ENCODE measurements at regions not wholly inside any gene's neighbourhood (a gene's known extent, or its start where the extent isn't known, plus 50 kb on each side); places are given as distances from the start of the nearest gene placed in this dataset.

- no peak overlapping the region for H3K4me3 ChIP-seq
Observed at GRCh38 chr16:73692861-73693260, 603.8 kb upstream of the PSMD7 start.

DNA sequence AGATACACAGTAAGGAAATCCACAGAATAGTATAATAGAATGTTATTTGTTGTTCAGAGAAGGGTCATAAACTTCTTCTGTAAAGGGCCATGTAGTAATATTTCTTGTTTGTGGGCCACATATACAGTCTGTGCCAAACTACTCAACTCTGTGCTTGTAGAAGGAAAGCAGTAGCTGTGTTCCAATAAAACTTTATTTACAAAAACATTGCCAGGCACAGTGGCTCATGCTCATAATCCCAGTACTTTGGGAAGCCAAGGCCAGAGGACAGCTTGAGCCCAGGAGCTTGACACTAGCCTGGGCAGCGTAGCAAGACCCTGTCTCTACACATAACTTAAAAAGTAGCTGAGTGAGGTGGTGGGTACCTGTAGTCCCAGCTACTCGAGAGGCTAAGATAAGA is 612.8 kb upstream of the PSMD7 start:
- H3K4me3 ChIP-seq = no peak overlapping the region
- DNase-seq (ENCODE audit: extremely low spot score in 2 of 2) = no peak
- H3K4me1 ChIP-seq = no peaks in the 10 kb centered on the region
- no peaks in the 10 kb centered on the region for H3K36me3 ChIP-seq
- no peak overlapping the region for H3K27ac ChIP-seq
- intact Hi-C loops (cut with DNase I) = no loop called here
- H3K27me3 ChIP-seq = no peaks in the 10 kb centered on the region
- TF ChIP-seq POLR2AphosphoS5 (IDR thresholded peaks at IDR 0.05; ENCODE audit: insufficient read depth in 1 of 2, low read depth in 1 of 2) (no peak), POLR2A (IDR thresholded peaks at IDR 0.05) (no peak)
- TF ChIP-seq, protein P1, sequence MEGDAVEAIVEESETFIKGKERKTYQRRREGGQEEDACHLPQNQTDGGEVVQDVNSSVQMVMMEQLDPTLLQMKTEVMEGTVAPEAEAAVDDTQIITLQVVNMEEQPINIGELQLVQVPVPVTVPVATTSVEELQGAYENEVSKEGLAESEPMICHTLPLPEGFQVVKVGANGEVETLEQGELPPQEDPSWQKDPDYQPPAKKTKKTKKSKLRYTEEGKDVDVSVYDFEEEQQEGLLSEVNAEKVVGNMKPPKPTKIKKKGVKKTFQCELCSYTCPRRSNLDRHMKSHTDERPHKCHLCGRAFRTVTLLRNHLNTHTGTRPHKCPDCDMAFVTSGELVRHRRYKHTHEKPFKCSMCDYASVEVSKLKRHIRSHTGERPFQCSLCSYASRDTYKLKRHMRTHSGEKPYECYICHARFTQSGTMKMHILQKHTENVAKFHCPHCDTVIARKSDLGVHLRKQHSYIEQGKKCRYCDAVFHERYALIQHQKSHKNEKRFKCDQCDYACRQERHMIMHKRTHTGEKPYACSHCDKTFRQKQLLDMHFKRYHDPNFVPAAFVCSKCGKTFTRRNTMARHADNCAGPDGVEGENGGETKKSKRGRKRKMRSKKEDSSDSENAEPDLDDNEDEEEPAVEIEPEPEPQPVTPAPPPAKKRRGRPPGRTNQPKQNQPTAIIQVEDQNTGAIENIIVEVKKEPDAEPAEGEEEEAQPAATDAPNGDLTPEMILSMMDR (IDR thresholded peaks at IDR 0.05) = no peak
- no peaks in the 10 kb centered on the region for H3K9me3 ChIP-seq

More at GRCh38 chr16:73692861-73693260, 603.8 kb upstream of the PSMD7 start:
- Histone ChIP-seq H3K36me3 (no peaks in the 10 kb centered on the region), H3K4me1 (no peaks in the 10 kb centered on the region), H3K27ac (no peak overlapping the region), H3K9me3 (no peaks in the 10 kb centered on the region), H3K27me3 (no peaks in the 10 kb centered on the region)
- no peak for TF ChIP-seq POLR2AphosphoS5 (IDR thresholded peaks at IDR 0.05; ENCODE audit: insufficient read depth in 1 of 2, low read depth in 1 of 2)
- no peak for TF ChIP-seq POLR2A (IDR thresholded peaks at IDR 0.05)
- TF ChIP-seq, protein P1 (IDR thresholded peaks at IDR 0.05) = no peak
- DNase-seq (ENCODE audit: extremely low spot score in 2 of 2) = no peak
- intact Hi-C loops (cut with DNase I) = no loop called here

- no peaks in the 10 kb centered on the region for H3K27me3 ChIP-seq
- H3K27ac ChIP-seq = no peak overlapping the region
- DNase-seq (ENCODE audit: extremely low spot score in 2 of 2) = no peak
- intact Hi-C loops (cut with DNase I) = no loop called here
- no peak overlapping the region for H3K4me3 ChIP-seq
- no peaks in the 10 kb centered on the region for H3K9me3 ChIP-seq
- TF ChIP-seq, protein P1 (IDR thresholded peaks at IDR 0.05) = no peak
- no peak for TF ChIP-seq POLR2AphosphoS5 (IDR thresholded peaks at IDR 0.05; ENCODE audit: insufficient read depth in 1 of 2, low read depth in 1 of 2)
- H3K36me3 ChIP-seq = no peaks in the 10 kb centered on the region
- H3K4me1 ChIP-seq = no peaks in the 10 kb centered on the region
Observed at GRCh38 chr16:73672135-73672534, 624.2 kb upstream of the ZFHX3 start.

DNA sequence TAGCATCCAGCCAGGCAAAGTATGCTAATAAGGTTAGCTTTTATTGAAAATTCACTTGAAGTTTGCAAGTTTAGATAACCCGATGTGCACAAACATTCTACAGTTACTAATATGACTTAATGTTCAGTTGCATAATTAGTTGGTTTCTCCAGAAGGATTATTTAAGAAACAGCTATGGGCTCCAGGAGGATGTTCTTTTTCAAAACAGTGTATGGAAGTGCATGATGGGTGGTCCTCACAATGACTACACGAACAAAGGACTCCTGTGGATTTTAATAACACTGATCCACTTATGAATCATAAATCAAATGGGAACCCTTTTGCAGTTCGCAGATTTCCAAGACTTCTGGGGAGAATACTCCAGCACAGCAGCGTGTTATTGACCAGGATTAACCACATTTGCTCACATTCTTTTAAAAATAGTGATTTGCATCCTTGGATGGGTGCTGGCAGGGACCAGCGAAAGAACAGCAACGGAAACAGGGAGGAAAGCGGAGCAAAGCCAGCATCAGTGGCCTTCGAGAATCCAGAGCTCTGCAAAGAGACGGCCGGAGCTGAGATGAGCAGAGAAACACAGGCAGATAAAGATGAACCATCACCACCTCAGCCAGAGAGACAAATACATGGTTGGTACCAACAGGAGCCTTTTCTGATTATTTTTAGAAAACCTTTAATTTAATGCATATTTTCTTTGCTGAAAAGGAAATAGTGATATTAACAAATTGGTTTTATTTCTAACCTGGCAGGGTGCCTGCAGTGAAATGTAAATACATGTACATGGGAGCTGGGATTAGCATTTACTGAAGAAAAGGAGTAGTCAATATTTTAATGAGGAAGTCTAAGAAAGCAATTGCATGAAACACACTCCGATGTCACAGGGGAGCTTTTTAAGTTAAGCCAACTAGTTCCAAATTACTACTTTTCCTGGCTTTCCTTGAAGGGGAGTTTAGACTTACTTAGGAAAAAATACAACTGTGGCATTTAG is 623.2 kb upstream of the ZFHX3 start:
- no peak overlapping the region for H3K27ac ChIP-seq
- no peaks in the 10 kb centered on the region for H3K4me1 ChIP-seq
- no peak for DNase-seq (ENCODE audit: extremely low spot score in 2 of 2)
- H3K36me3 ChIP-seq = no peaks in the 10 kb centered on the region
- H3K9me3 ChIP-seq = no peaks in the 10 kb centered on the region
- intact Hi-C loops (cut with DNase I) = no loop called here
- TF ChIP-seq POLR2AphosphoS5 (IDR thresholded peaks at IDR 0.05; ENCODE audit: insufficient read depth in 1 of 2, low read depth in 1 of 2) = no peak
- TF ChIP-seq, protein P1 (IDR thresholded peaks at IDR 0.05) = no peak
- TF ChIP-seq POLR2A (IDR thresholded peaks at IDR 0.05) = no peak
- H3K4me3 ChIP-seq = no peak overlapping the region
- no peaks in the 10 kb centered on the region for H3K27me3 ChIP-seq

Measured in vagina (tissue), 2 donors.